Thoracic aorta (tissue), 2 donors: ENCODE measurements at regions not wholly inside any gene's neighbourhood (a gene's known extent, or its start where the extent isn't known, plus 50 kb on each side); places are given as distances from the start of the nearest gene placed in this dataset.

Source experiments
- ATAC-seq: fragments of 150-250 bp; one replicate; pipeline ENCODE4 v1.8.0; 2017; ENCODE audit warnings: low read depth; ENCODE audit not compliant: insufficient number of reproducible peaks, low FRiP score
- DNase-seq: peaks from one replicate; pipeline ENCODE4 v3.0.0-alpha.2; 2020; ENCODE audit warnings: low spot score
- H3K27ac ChIP-seq, 2 donors: fragments of 200-600 bp; sonication (generic); 1 replicate in 1 of 2; 2 replicates in 1 of 2; pipeline ENCODE4 v1.5.1; 2016; ENCODE audit warnings: mild to moderate bottlenecking in 2 of 2, moderate library complexity in 2 of 2
- H3K27me3 ChIP-seq: fragments of 200-600 bp; sonication (generic); replicated peaks from 2 replicates; pipeline ENCODE4 v1.6.0; 2016; ENCODE audit warnings: mild to moderate bottlenecking; ENCODE audit not compliant: insufficient read depth
- H3K36me3 ChIP-seq: fragments of 200-600 bp; sonication (generic); one replicate; pipeline ENCODE4 v1.5.1; 2016
- H3K4me1 ChIP-seq, 2 donors: fragments of 200-600 bp; sonication (generic); 1 replicate in 1 of 2; 2 replicates in 1 of 2; pipeline versions ENCODE4 v1.5.1 to v1.6.0; 2016; ENCODE audit warnings: low read depth in 2 of 2, mild to moderate bottlenecking in 1 of 2; ENCODE audit not compliant: control insufficient read depth in 1 of 2
- H3K4me3 ChIP-seq: fragments of 200-600 bp; sonication (generic); 2 replicates; pipeline ENCODE4 v1.5.1; 2016; ENCODE audit warnings: mild to moderate bottlenecking
- H3K9me3 ChIP-seq: fragments of 200-600 bp; sonication (generic); 2 replicates; pipeline ENCODE4 v1.5.1; 2016
- CTCF ChIP-seq: fragments of 200-600 bp; sonication (generic); IDR thresholded peaks from one replicate; pipeline ENCODE4 v1.5.1; 2019; ENCODE audit warnings: antibody characterized with exemption

GRCh38 chr11:23124249-23124648 lies 264.0 kb upstream of the CCDC179 start:
- no peak for DNase-seq
- no peaks in the 10 kb centered on the region for H3K36me3 ChIP-seq
- H3K4me3 ChIP-seq, result no peak overlapping the region
- ATAC-seq, result no peak
- no peaks in the 10 kb centered on the region for H3K9me3 ChIP-seq
- no peak overlapping the region for H3K27ac ChIP-seq
- TF ChIP-seq CTCF, result no peak
- no peaks in the 10 kb centered on the region for H3K27me3 ChIP-seq
- no peaks in the 10 kb centered on the region for H3K4me1 ChIP-seq

- no peaks in the 10 kb centered on the region for H3K9me3 ChIP-seq
- H3K27ac ChIP-seq, result no peak overlapping the region
- TF ChIP-seq CTCF, result no peak
- ATAC-seq, result no peak
- H3K36me3 ChIP-seq, result no peaks in the 10 kb centered on the region
- no peak for DNase-seq
- no peaks in the 10 kb centered on the region for H3K27me3 ChIP-seq
- H3K4me1 ChIP-seq, result no peaks in the 10 kb centered on the region
- H3K4me3 ChIP-seq, result no peak overlapping the region
Measured at GRCh38 chr11:23124996-23125395, 264.7 kb upstream of the CCDC179 start.

GRCh38 chr11:23127706-23128105 lies 267.4 kb upstream of the CCDC179 start:
- no peak overlapping the region for H3K4me3 ChIP-seq
- H3K36me3 ChIP-seq, result no peaks in the 10 kb centered on the region
- TF ChIP-seq CTCF, result no peak
- H3K27ac ChIP-seq, result no peak overlapping the region
- ATAC-seq, result no peak
- H3K4me1 ChIP-seq, result no peaks in the 10 kb centered on the region
- no peaks in the 10 kb centered on the region for H3K9me3 ChIP-seq
- H3K27me3 ChIP-seq, result no peaks in the 10 kb centered on the region
- no peak for DNase-seq

- no peak for ATAC-seq
- Histone ChIP-seq H3K27me3 (no peaks in the 10 kb centered on the region), H3K27ac (no peak overlapping the region), H3K4me3 (no peak overlapping the region), H3K36me3 (no peaks in the 10 kb centered on the region), H3K4me1 (no peaks in the 10 kb centered on the region), H3K9me3 (no peaks in the 10 kb centered on the region)
- TF ChIP-seq CTCF, result no peak
- DNase-seq, result no peak
Measured at GRCh38 chr11:23134627-23135026, 274.4 kb upstream of the CCDC179 start.

- Histone ChIP-seq H3K27ac (no peak overlapping the region), H3K4me3 (no peak overlapping the region), H3K36me3 (no peaks in the 10 kb centered on the region), H3K4me1 (no peaks in the 10 kb centered on the region), H3K27me3 (no peaks in the 10 kb centered on the region), H3K9me3 (no peaks in the 10 kb centered on the region)
- DNase-seq (no peak), ATAC-seq (no peak)
- no peak for TF ChIP-seq CTCF
Measured at GRCh38 chr11:23138761-23139160, 278.5 kb upstream of the CCDC179 start.
